AG09319 (cell line): ENCODE measurements at regions not wholly inside any gene's neighbourhood (a gene's known extent, or its start where the extent isn't known, plus 50 kb on each side); places are given as distances from the start of the nearest gene placed in this dataset.

Experiments used
- DNase-seq: peaks from one replicate; pipeline ENCODE4 v3.0.0-alpha.2; 2010; ENCODE audit warnings: low read depth; ENCODE audit errors: extremely low read depth
- CTCF ChIP-seq: IDR thresholded peaks from 2 replicates; pipeline ENCODE4 v1.5.1; 2011; ENCODE audit warnings: low read depth, mild to moderate bottlenecking, inconsistent platforms, low read length, moderate library complexity

- no peak for TF ChIP-seq CTCF
- no peak for DNase-seq
Measured at GRCh38 chr18:10042492-10042891, 128.7 kb downstream of the VAPA start.

- no peak for DNase-seq
- TF ChIP-seq CTCF = no peak
Measured at GRCh38 chr18:10044054-10044453, 130.2 kb downstream of the VAPA start.

- DNase-seq = no peak
- no peak for TF ChIP-seq CTCF
Measured at GRCh38 chr18:10045296-10045891, 131.6 kb downstream of the VAPA start.

GRCh38 chr18:10046178-10046807 lies 132.5 kb downstream of the VAPA start:
- TF ChIP-seq CTCF = no peak
- DNase-seq = no peak

- DNase-seq = no peak
- TF ChIP-seq CTCF = no peak
Measured at GRCh38 chr18:10047237-10047636, 133.4 kb downstream of the VAPA start.

GRCh38 chr18:10049747-10050146 lies 135.9 kb downstream of the VAPA start:
- TF ChIP-seq CTCF = no peak
- no peak for DNase-seq

GRCh38 chr18:10050956-10051355 lies 137.1 kb downstream of the VAPA start:
- no peak for DNase-seq
- TF ChIP-seq CTCF = no peak
